Natural killer cell treated with Interleukin-12 subunit alpha and Interleukin-12 subunit beta and Interleukin-15 and Interleukin-18, amount 100 ng/mL, for 72 hours (primary cell): ENCODE measurements at regions not wholly inside any gene's neighbourhood (a gene's known extent, or its start where the extent isn't known, plus 50 kb on each side); places are given as distances from the start of the nearest gene placed in this dataset.

ENCODE experiments used
- ATAC-seq, 2 donors: fragments of 150-1000 bp; cut with Tn5 transposase in 1 of 2; sonication (Bioruptor Pico), chemical (Tn5 transposase) in 1 of 2; 2 replicates each; pipeline ENCODE4 v1.10.0; 2021
- DNase-seq: peaks from one replicate; pipeline ENCODE4 v3.0.0; 2022; ENCODE audit warnings: low spot score
- H3K27ac Mint-ChIP-seq, 2 donors: 1 replicate in 1 of 2; 2 replicates in 1 of 2; pipeline ENCODE4 v1.8.0; 2022; ENCODE audit warnings: mixed read lengths in 2 of 2, mild to moderate bottlenecking in 1 of 2, moderate library complexity in 1 of 2
- H3K27me3 Mint-ChIP-seq, 2 donors: 1 replicate in 1 of 2; 2 replicates in 1 of 2; pipeline ENCODE4 v1.8.0; 2022; ENCODE audit warnings: mixed read lengths in 2 of 2
- H3K36me3 Mint-ChIP-seq: one replicate; pipeline ENCODE4 v1.8.0; 2022; ENCODE audit warnings: mixed read lengths
- H3K4me1 Mint-ChIP-seq, 2 donors: 1 replicate in 1 of 2; 2 replicates in 1 of 2; pipeline ENCODE4 v1.8.0; 2022; ENCODE audit warnings: low read depth in 2 of 2, mixed read lengths in 2 of 2, mild to moderate bottlenecking in 1 of 2
- H3K4me3 Mint-ChIP-seq: one replicate; pipeline ENCODE4 v1.8.0; 2022; ENCODE audit warnings: mixed read lengths
- H3K9me3 Mint-ChIP-seq: 2 replicates; pipeline ENCODE4 v1.8.0; 2022; ENCODE audit warnings: mixed read lengths

GRCh38 chr5:164610374-164610773, 1105.0 kb downstream of the MAT2B start:
- no peak for DNase-seq
- Mint-ChIP-seq H3K9me3 (peaks cover 14% of the 10 kb centered on the region), H3K4me1 (no peaks in the 10 kb centered on the region), H3K27ac (no peak overlapping the region), H3K4me3 (no peak overlapping the region), H3K27me3 (no peaks in the 10 kb centered on the region), H3K36me3 (no peaks in the 10 kb centered on the region)
- no peak for ATAC-seq

GRCh38 chr5:164614707-164615106, 1109.3 kb downstream of the MAT2B start:
- Mint-ChIP-seq H3K4me1 (no peaks in the 10 kb centered on the region), H3K27ac (no peak overlapping the region), H3K27me3 (no peaks in the 10 kb centered on the region), H3K36me3 (no peaks in the 10 kb centered on the region), H3K9me3 (peaks cover 15% of the 10 kb centered on the region), H3K4me3 (no peak overlapping the region)
- DNase-seq (no peak), ATAC-seq (no peak)

- Mint-ChIP-seq H3K4me1 (no peaks in the 10 kb centered on the region), H3K27me3 (no peaks in the 10 kb centered on the region), H3K27ac (no peak overlapping the region), H3K4me3 (no peak overlapping the region), H3K36me3 (no peaks in the 10 kb centered on the region), H3K9me3 (peaks cover 15% of the 10 kb centered on the region)
- ATAC-seq (no peak), DNase-seq (no peak)
Measured at GRCh38 chr5:164617290-164617689, 1111.9 kb downstream of the MAT2B start.

GRCh38 chr5:164627021-164627420, 1121.6 kb downstream of the MAT2B start:
- ATAC-seq (no peak), DNase-seq (no peak)
- H3K36me3 Mint-ChIP-seq = peaks cover 5% of the 10 kb centered on the region
- H3K4me3 Mint-ChIP-seq = no peak overlapping the region
- H3K4me1 Mint-ChIP-seq = no peaks in the 10 kb centered on the region
- H3K9me3 Mint-ChIP-seq = peaks cover 3% of the 10 kb centered on the region
- no peak overlapping the region for H3K27ac Mint-ChIP-seq
- H3K27me3 Mint-ChIP-seq = no peaks in the 10 kb centered on the region

- H3K4me1 Mint-ChIP-seq = no peaks in the 10 kb centered on the region
- no peaks in the 10 kb centered on the region for H3K27me3 Mint-ChIP-seq
- DNase-seq (no peak), ATAC-seq (no peak)
- H3K27ac Mint-ChIP-seq = no peak overlapping the region
- no peaks in the 10 kb centered on the region for H3K9me3 Mint-ChIP-seq
- no peak overlapping the region for H3K4me3 Mint-ChIP-seq
- H3K36me3 Mint-ChIP-seq = no peaks in the 10 kb centered on the region
Measured at GRCh38 chr5:164636456-164636855, 1131.0 kb downstream of the MAT2B start.

- Mint-ChIP-seq H3K27ac (no peak overlapping the region), H3K4me3 (no peak overlapping the region), H3K36me3 (no peaks in the 10 kb centered on the region), H3K9me3 (no peaks in the 10 kb centered on the region), H3K4me1 (no peaks in the 10 kb centered on the region), H3K27me3 (no peaks in the 10 kb centered on the region)
- ATAC-seq (no peak), DNase-seq (no peak)
Measured at GRCh38 chr5:164637931-164638521, 1132.6 kb downstream of the MAT2B start.

- H3K4me1 Mint-ChIP-seq = no peaks in the 10 kb centered on the region
- H3K27ac Mint-ChIP-seq = no peak overlapping the region
- H3K36me3 Mint-ChIP-seq = no peaks in the 10 kb centered on the region
- no peak overlapping the region for H3K4me3 Mint-ChIP-seq
- ATAC-seq = no peak
- no peak for DNase-seq
- no peaks in the 10 kb centered on the region for H3K27me3 Mint-ChIP-seq
- peaks cover 10% of the 10 kb centered on the region for H3K9me3 Mint-ChIP-seq
Measured at GRCh38 chr5:164649266-164649665, 1143.8 kb downstream of the MAT2B start.

- DNase-seq (no peak), ATAC-seq (no peak)
- Mint-ChIP-seq H3K36me3 (no peaks in the 10 kb centered on the region), H3K4me1 (no peaks in the 10 kb centered on the region), H3K27ac (no peak overlapping the region), H3K4me3 (no peak overlapping the region), H3K9me3 (peaks cover 10% of the 10 kb centered on the region), H3K27me3 (no peaks in the 10 kb centered on the region)
Measured at GRCh38 chr5:164650427-164650826, 1145.0 kb downstream of the MAT2B start.

GRCh38 chr5:164651546-164652275, 1146.3 kb downstream of the MAT2B start:
- H3K27ac Mint-ChIP-seq = no peak overlapping the region
- DNase-seq (no peak), ATAC-seq (no peak)
- H3K36me3 Mint-ChIP-seq = no peaks in the 10 kb centered on the region
- no peaks in the 10 kb centered on the region for H3K27me3 Mint-ChIP-seq
- peaks cover 10% of the 10 kb centered on the region for H3K9me3 Mint-ChIP-seq
- no peak overlapping the region for H3K4me3 Mint-ChIP-seq
- no peaks in the 10 kb centered on the region for H3K4me1 Mint-ChIP-seq

GRCh38 chr5:164652276-164652660, 1146.8 kb downstream of the MAT2B start:
- no peak overlapping the region for H3K27ac Mint-ChIP-seq
- no peaks in the 10 kb centered on the region for H3K4me1 Mint-ChIP-seq
- no peaks in the 10 kb centered on the region for H3K27me3 Mint-ChIP-seq
- no peaks in the 10 kb centered on the region for H3K36me3 Mint-ChIP-seq
- DNase-seq = no peak
- no peak overlapping the region for H3K4me3 Mint-ChIP-seq
- peaks cover 10% of the 10 kb centered on the region for H3K9me3 Mint-ChIP-seq
- no peak for ATAC-seq

- H3K4me1 Mint-ChIP-seq = no peaks in the 10 kb centered on the region
- no peak for ATAC-seq
- H3K36me3 Mint-ChIP-seq = no peaks in the 10 kb centered on the region
Measured at GRCh38 chr5:164663198-164663989, 1158.0 kb downstream of the MAT2B start.

GRCh38 chr5:164671640-164672039, 1166.2 kb downstream of the MAT2B start:
- no peak overlapping the region for H3K27ac Mint-ChIP-seq
- H3K9me3 Mint-ChIP-seq = peaks cover 3% of the 10 kb centered on the region
- H3K4me1 Mint-ChIP-seq = no peaks in the 10 kb centered on the region
- H3K36me3 Mint-ChIP-seq = no peaks in the 10 kb centered on the region
- no peaks in the 10 kb centered on the region for H3K27me3 Mint-ChIP-seq
- H3K4me3 Mint-ChIP-seq = no peak overlapping the region
- ATAC-seq = no peak
- no peak for DNase-seq

More at GRCh38 chr5:164663198-164663989, 1158.0 kb downstream of the MAT2B start:
- DNase-seq = no peak
- no peaks in the 10 kb centered on the region for H3K9me3 Mint-ChIP-seq
- no peak overlapping the region for H3K4me3 Mint-ChIP-seq
- H3K27me3 Mint-ChIP-seq = no peaks in the 10 kb centered on the region
- no peak overlapping the region for H3K27ac Mint-ChIP-seq

GRCh38 chr5:164672205-164672604, 1166.8 kb downstream of the MAT2B start:
- Mint-ChIP-seq H3K4me3 (no peak overlapping the region), H3K27me3 (no peaks in the 10 kb centered on the region), H3K36me3 (no peaks in the 10 kb centered on the region), H3K9me3 (peaks cover 3% of the 10 kb centered on the region), H3K4me1 (no peaks in the 10 kb centered on the region), H3K27ac (no peak overlapping the region)
- ATAC-seq (no peak), DNase-seq (no peak)
